ENCODE measurements at regions not wholly inside any gene's neighbourhood (a gene's known extent, or its start where the extent isn't known, plus 50 kb on each side); places are given as distances from the start of the nearest gene placed in this dataset.

GRCh38 chr2:196372811-196373664 is 201.7 kb upstream of the STK17B start:
- H3K36me3 ChIP-seq (ENCODE audit: control insufficient read depth in 5 of 5, insufficient read depth in 5 of 5, low read length in 5 of 5), result no peaks in the 10 kb centered on the region
- H3K27me3 ChIP-seq (ENCODE audit: control insufficient read depth in 5 of 5, insufficient read depth in 4 of 5, low read length in 5 of 5), result no peaks in the 10 kb centered on the region
- peak overlapping the region in 1 of 5 donors; percentile 18 for H3K9ac ChIP-seq (ENCODE audit: low read length in 5 of 5)
- no peak overlapping the region for H3K4me3 ChIP-seq (ENCODE audit: low read depth in 1 of 5, low read length in 5 of 5)
- H3K4me1 ChIP-seq (ENCODE audit: control insufficient read depth in 5 of 5, insufficient read depth in 5 of 5, low read length in 5 of 5), result peaks cover 0 to 11% (median 0%) of the 10 kb centered on the region in 5 donors
- peaks cover 0 to 3% (median 2%) of the 10 kb centered on the region in 5 donors for H3K9me3 ChIP-seq (ENCODE audit: control insufficient read depth in 5 of 5, low read length in 5 of 5)
- H3K27ac ChIP-seq (ENCODE audit: low read depth, low read length), result peak overlapping the region; percentile 22

- H3K27ac ChIP-seq (ENCODE audit: low read depth, low read length), result no peak overlapping the region
Observed at GRCh38 chr2:196376984-196377877, 205.9 kb upstream of the STK17B start.

GRCh38 chr2:196379600-196379999 is 208.2 kb upstream of the STK17B start:
- Histone ChIP-seq H3K4me1 (ENCODE audit: control insufficient read depth in 5 of 5, insufficient read depth in 5 of 5, low read length in 5 of 5) (peaks cover 0 to 2% (median 0%) of the 10 kb centered on the region in 5 donors), H3K27ac (ENCODE audit: low read depth, low read length) (no peak overlapping the region), H3K4me3 (ENCODE audit: low read depth in 1 of 5, low read length in 5 of 5) (no peak overlapping the region), H3K36me3 (ENCODE audit: control insufficient read depth in 5 of 5, insufficient read depth in 5 of 5, low read length in 5 of 5) (no peaks in the 10 kb centered on the region), H3K27me3 (ENCODE audit: control insufficient read depth in 5 of 5, insufficient read depth in 4 of 5, low read length in 5 of 5) (no peaks in the 10 kb centered on the region), H3K9ac (ENCODE audit: low read length in 5 of 5) (no peak overlapping the region), H3K9me3 (ENCODE audit: control insufficient read depth in 5 of 5, low read length in 5 of 5) (no peaks in the 10 kb centered on the region)

More at GRCh38 chr2:196376984-196377877, 205.9 kb upstream of the STK17B start:
- Histone ChIP-seq H3K4me3 (ENCODE audit: low read depth in 1 of 5, low read length in 5 of 5) (no peak overlapping the region), H3K36me3 (ENCODE audit: control insufficient read depth in 5 of 5, insufficient read depth in 5 of 5, low read length in 5 of 5) (no peaks in the 10 kb centered on the region), H3K9ac (ENCODE audit: low read length in 5 of 5) (no peak overlapping the region), H3K27me3 (ENCODE audit: control insufficient read depth in 5 of 5, insufficient read depth in 4 of 5, low read length in 5 of 5) (no peaks in the 10 kb centered on the region), H3K4me1 (ENCODE audit: control insufficient read depth in 5 of 5, insufficient read depth in 5 of 5, low read length in 5 of 5) (peaks cover 0 to 6% (median 0%) of the 10 kb centered on the region in 5 donors), H3K9me3 (ENCODE audit: control insufficient read depth in 5 of 5, low read length in 5 of 5) (no peaks in the 10 kb centered on the region)

- no peak overlapping the region for H3K4me3 ChIP-seq (ENCODE audit: low read depth in 1 of 5, low read length in 5 of 5)
- peaks cover 0 to 2% (median 0%) of the 10 kb centered on the region in 5 donors for H3K4me1 ChIP-seq (ENCODE audit: control insufficient read depth in 5 of 5, insufficient read depth in 5 of 5, low read length in 5 of 5)
- no peaks in the 10 kb centered on the region for H3K36me3 ChIP-seq (ENCODE audit: control insufficient read depth in 5 of 5, insufficient read depth in 5 of 5, low read length in 5 of 5)
- H3K27me3 ChIP-seq (ENCODE audit: control insufficient read depth in 5 of 5, insufficient read depth in 4 of 5, low read length in 5 of 5), result no peaks in the 10 kb centered on the region
- H3K9me3 ChIP-seq (ENCODE audit: control insufficient read depth in 5 of 5, low read length in 5 of 5), result no peaks in the 10 kb centered on the region
- no peak overlapping the region for H3K27ac ChIP-seq (ENCODE audit: low read depth, low read length)
- no peak overlapping the region for H3K9ac ChIP-seq (ENCODE audit: low read length in 5 of 5)
Observed at GRCh38 chr2:196380098-196380497, 208.7 kb upstream of the STK17B start.

- Histone ChIP-seq H3K4me3 (ENCODE audit: low read depth in 1 of 5, low read length in 5 of 5) (no peak overlapping the region), H3K27me3 (ENCODE audit: control insufficient read depth in 5 of 5, insufficient read depth in 4 of 5, low read length in 5 of 5) (no peaks in the 10 kb centered on the region), H3K9ac (ENCODE audit: low read length in 5 of 5) (no peak overlapping the region), H3K9me3 (ENCODE audit: control insufficient read depth in 5 of 5, low read length in 5 of 5) (no peaks in the 10 kb centered on the region), H3K27ac (ENCODE audit: low read depth, low read length) (no peak overlapping the region), H3K36me3 (ENCODE audit: control insufficient read depth in 5 of 5, insufficient read depth in 5 of 5, low read length in 5 of 5) (no peaks in the 10 kb centered on the region), H3K4me1 (ENCODE audit: control insufficient read depth in 5 of 5, insufficient read depth in 5 of 5, low read length in 5 of 5) (peaks cover 0 to 2% (median 0%) of the 10 kb centered on the region in 5 donors)
Observed at GRCh38 chr2:196380575-196380974, 209.2 kb upstream of the STK17B start.

- no peaks in the 10 kb centered on the region for H3K27me3 ChIP-seq (ENCODE audit: control insufficient read depth in 5 of 5, insufficient read depth in 4 of 5, low read length in 5 of 5)
- peaks cover 0 to 2% (median 0%) of the 10 kb centered on the region in 5 donors for H3K4me1 ChIP-seq (ENCODE audit: control insufficient read depth in 5 of 5, insufficient read depth in 5 of 5, low read length in 5 of 5)
- H3K36me3 ChIP-seq (ENCODE audit: control insufficient read depth in 5 of 5, insufficient read depth in 5 of 5, low read length in 5 of 5), result no peaks in the 10 kb centered on the region
- H3K9ac ChIP-seq (ENCODE audit: low read length in 5 of 5), result no peak overlapping the region
- no peak overlapping the region for H3K27ac ChIP-seq (ENCODE audit: low read depth, low read length)
- no peak overlapping the region for H3K4me3 ChIP-seq (ENCODE audit: low read depth in 1 of 5, low read length in 5 of 5)
- no peaks in the 10 kb centered on the region for H3K9me3 ChIP-seq (ENCODE audit: control insufficient read depth in 5 of 5, low read length in 5 of 5)
Observed at GRCh38 chr2:196381464-196381863, 210.1 kb upstream of the STK17B start.

- no peak overlapping the region for H3K4me3 ChIP-seq (ENCODE audit: low read depth in 1 of 5, low read length in 5 of 5)
- H3K36me3 ChIP-seq (ENCODE audit: control insufficient read depth in 5 of 5, insufficient read depth in 5 of 5, low read length in 5 of 5), result no peaks in the 10 kb centered on the region
- no peak overlapping the region for H3K9ac ChIP-seq (ENCODE audit: low read length in 5 of 5)
- H3K9me3 ChIP-seq (ENCODE audit: control insufficient read depth in 5 of 5, low read length in 5 of 5), result no peaks in the 10 kb centered on the region
- H3K4me1 ChIP-seq (ENCODE audit: control insufficient read depth in 5 of 5, insufficient read depth in 5 of 5, low read length in 5 of 5), result no peaks in the 10 kb centered on the region
- H3K27ac ChIP-seq (ENCODE audit: low read depth, low read length), result no peak overlapping the region
- H3K27me3 ChIP-seq (ENCODE audit: control insufficient read depth in 5 of 5, insufficient read depth in 4 of 5, low read length in 5 of 5), result no peaks in the 10 kb centered on the region
Observed at GRCh38 chr2:196383799-196384198, 212.4 kb upstream of the STK17B start.

- H3K27me3 ChIP-seq (ENCODE audit: control insufficient read depth in 5 of 5, insufficient read depth in 4 of 5, low read length in 5 of 5), result no peaks in the 10 kb centered on the region
- H3K4me1 ChIP-seq (ENCODE audit: control insufficient read depth in 5 of 5, insufficient read depth in 5 of 5, low read length in 5 of 5), result no peaks in the 10 kb centered on the region
- H3K27ac ChIP-seq (ENCODE audit: low read depth, low read length), result no peak overlapping the region
- no peaks in the 10 kb centered on the region for H3K36me3 ChIP-seq (ENCODE audit: control insufficient read depth in 5 of 5, insufficient read depth in 5 of 5, low read length in 5 of 5)
- H3K9ac ChIP-seq (ENCODE audit: low read length in 5 of 5), result no peak overlapping the region
- no peaks in the 10 kb centered on the region for H3K9me3 ChIP-seq (ENCODE audit: control insufficient read depth in 5 of 5, low read length in 5 of 5)
- H3K4me3 ChIP-seq (ENCODE audit: low read depth in 1 of 5, low read length in 5 of 5), result no peak overlapping the region
Observed at GRCh38 chr2:196384729-196385128, 213.4 kb upstream of the STK17B start.

- Histone ChIP-seq H3K27me3 (ENCODE audit: control insufficient read depth in 5 of 5, insufficient read depth in 4 of 5, low read length in 5 of 5) (no peaks in the 10 kb centered on the region), H3K27ac (ENCODE audit: low read depth, low read length) (no peak overlapping the region), H3K4me3 (ENCODE audit: low read depth in 1 of 5, low read length in 5 of 5) (no peak overlapping the region), H3K9me3 (ENCODE audit: control insufficient read depth in 5 of 5, low read length in 5 of 5) (no peaks in the 10 kb centered on the region), H3K36me3 (ENCODE audit: control insufficient read depth in 5 of 5, insufficient read depth in 5 of 5, low read length in 5 of 5) (no peaks in the 10 kb centered on the region), H3K4me1 (ENCODE audit: control insufficient read depth in 5 of 5, insufficient read depth in 5 of 5, low read length in 5 of 5) (no peaks in the 10 kb centered on the region), H3K9ac (ENCODE audit: low read length in 5 of 5) (no peak overlapping the region)
Observed at GRCh38 chr2:196389670-196390069, 218.3 kb upstream of the STK17B start.

Measured in subcutaneous abdominal adipose tissue (tissue), 5 donors.